ENCODE measurements at regions not wholly inside any gene's neighbourhood (a gene's known extent, or its start where the extent isn't known, plus 50 kb on each side); places are given as distances from the start of the nearest gene placed in this dataset.
A peak's percentile ranks its signal among the peaks of the same experiment; 100 is the strongest.
"Not testable (repeated sequence)": the region's sequence is repeated elsewhere in the genome, so short reads cannot be mapped to it uniquely, and the experiment has no call there.

DNA sequence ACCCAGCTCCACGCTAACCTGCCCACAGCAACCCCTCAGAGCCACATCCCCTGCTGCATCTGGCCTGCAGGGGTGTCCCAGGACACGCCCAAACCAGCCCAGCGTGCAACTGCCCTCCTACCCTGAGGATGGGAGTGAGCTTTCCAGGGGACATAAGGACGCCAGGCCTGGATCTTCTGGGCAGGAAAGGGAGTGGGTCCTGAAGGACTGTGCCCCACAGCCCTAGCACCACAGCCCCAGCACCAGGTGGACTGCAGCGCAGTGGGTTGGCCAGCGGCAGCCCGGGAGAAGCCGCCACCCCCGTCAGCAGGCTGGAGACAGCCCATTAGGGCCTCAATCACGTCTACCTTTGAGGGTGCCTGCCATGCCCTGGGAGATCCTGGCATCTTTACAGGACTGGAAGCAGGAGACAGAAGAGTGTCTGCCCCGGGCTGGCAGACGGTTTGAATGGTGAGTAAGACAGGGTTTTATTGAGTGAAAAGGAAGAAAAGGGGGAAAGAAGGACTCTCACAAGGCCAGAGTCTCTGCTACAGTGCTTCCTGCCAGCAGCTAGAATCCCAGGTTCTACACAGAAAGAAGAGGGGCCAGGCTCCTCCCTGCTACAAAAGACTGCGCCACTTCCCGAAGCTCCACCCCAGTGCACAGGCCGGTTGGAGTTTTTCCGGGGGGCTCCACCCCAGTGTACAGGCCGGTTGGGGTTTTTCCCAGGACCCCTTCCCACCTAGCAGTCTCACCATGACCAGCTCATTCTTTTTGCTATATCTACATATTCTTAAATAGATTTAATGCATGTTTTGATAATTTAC, 69.8 kb upstream of the KCTD7 start:
- DNase-seq (ENCODE audit: insufficient read length, low spot score) (peak; percentile 55), FAIRE-seq (no peak)
- TF ChIP-seq POLR2A (IDR thresholded peaks at IDR 0.05; ENCODE audit: low read depth, low read length) = no peak

DNA sequence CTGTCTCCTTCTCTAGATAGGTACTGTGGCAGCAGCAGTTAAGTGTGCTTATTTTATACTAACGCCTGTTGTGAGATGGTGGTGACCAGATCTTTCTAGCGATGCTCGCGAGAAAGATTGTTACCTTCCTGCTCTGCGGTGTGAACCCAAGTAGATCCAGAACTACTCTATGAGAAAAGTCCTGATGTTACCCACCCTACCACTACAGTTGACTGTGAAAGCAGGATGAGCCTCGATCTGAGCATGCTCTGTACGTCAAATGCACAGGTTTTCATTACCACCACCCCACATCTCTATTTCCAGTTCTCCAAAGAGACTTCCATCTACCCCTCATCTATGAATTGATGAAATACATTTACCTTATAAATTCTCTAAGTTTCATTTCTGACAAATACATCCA, 64.6 kb upstream of the KCTD7 start:
- no peak for TF ChIP-seq POLR2A (IDR thresholded peaks at IDR 0.05; ENCODE audit: low read depth, low read length)
- no peak for FAIRE-seq

DNA sequence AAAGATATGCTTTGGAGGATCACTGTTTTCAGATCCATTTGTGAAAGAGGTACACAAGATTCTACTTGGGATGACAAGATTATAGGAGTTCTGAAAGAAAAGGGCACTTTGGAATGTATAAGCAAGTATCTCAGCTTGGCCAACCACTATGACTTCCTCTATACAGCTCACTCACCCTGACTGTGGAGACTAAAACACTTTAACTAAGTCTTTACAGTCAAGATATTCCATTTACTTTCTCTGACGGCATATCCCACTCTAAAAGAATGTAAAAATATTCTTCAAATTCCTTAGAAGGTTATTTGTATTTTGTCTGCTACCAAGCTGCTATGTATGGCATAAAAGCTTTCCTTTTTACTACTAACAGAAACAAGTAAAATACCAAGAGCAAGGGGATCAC, 58.5 kb upstream of the KCTD7 start:
- not testable (repeated sequence) for DNase-seq (ENCODE audit: insufficient read length, low spot score); FAIRE-seq

More for the DNA sequence above, 64.6 kb upstream of the KCTD7 start:
- no peak for DNase-seq (ENCODE audit: insufficient read length, low spot score)

DNA sequence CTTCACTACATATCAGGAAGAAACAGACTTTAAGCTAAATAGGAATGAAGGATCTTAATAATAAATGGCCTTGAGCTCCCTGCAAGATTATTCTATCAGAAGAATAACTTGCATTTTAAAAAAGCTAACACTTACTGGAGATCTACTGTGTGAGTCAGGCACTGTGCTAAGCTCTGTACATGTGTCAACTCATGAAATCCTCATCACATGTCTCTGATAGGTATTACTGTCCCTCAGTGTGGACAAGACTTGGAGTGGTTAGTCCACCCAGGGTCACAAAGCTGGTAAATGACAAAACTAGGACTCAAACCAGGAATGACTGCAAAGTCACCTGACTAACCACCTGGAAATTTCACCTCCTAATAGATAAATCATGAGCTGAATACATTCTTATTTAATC, 57.1 kb upstream of the KCTD7 start:
- TF ChIP-seq POLR2A (IDR thresholded peaks at IDR 0.05; ENCODE audit: low read depth, low read length) = no peak
- no peak for DNase-seq (ENCODE audit: insufficient read length, low spot score)
- no peak for FAIRE-seq

DNA sequence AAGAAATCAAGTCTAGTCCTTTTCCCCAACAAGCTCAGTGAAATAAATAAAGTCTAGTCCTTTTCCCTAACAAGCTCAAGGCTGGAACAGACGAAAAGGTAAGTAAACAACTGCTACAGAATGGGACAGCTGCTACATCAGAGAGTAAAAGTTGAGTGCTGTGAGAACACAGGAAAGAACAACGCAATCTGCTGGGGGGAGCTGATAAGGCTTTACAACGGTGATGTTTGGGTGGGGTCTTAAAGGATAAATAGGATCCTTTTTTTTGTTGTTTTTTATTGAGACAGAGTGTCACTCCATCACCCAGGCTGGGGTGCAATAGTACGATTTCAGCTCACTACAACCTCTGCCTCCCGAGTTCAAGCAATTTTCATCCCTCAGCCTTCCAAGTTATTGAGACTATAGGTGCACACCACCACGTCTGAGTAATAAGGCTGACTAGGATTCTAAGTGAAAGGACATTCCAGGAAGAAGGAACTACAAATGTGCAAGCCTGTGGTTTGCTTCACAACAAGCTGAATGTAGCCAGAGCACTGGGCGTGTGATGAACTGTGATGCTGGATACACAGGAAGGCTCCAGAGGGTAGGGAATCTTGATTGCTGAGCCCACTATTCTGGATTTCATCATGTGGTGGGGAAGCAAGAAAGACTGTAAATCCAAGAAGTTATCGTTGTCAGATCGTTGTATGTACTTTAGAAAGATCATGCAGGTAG, 54.7 kb upstream of the KCTD7 start:
- peak; percentile 73 for FAIRE-seq

DNA sequence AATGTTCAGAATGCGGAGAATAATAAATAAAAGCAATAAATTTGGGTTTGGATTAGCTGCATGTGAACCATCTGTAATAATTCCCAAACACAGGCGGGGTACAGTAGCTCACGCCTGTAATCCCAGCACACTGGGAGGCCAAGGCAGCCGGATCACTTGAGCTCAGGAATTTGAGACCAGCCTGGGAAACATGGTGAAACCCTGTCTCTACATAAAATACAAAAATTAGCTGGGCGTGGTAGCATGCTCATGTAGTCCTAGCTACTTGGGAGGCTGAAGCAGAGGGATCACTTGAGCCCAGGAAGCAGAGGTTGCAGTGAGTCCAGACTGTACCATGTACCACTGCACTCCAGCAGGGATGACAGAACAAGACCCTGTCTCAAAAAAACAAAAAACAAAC, 53.9 kb upstream of the KCTD7 start:
- not testable (repeated sequence) for DNase-seq (ENCODE audit: insufficient read length, low spot score); FAIRE-seq

More for the DNA sequence above, 54.7 kb upstream of the KCTD7 start:
- not testable (repeated sequence) for DNase-seq (ENCODE audit: insufficient read length, low spot score)

DNA sequence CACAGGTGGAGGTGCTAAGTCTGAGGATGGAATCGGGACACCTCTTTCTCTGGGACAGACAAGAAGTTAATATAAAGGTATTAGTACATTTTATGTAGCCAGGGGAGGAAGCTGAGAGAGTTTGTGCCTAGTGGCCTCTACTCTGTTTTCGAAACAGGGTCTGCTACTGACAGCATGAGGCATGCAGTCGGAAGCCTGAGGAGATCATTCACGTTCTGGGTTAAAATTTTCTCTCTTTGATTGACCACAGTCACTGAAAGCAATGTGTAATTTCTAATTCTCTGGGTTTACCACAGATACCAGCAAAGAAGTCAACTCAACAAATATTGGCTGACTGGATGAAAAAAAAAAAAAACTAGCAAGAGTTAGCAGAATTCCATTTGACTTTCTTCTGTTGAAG, 53.3 kb upstream of the KCTD7 start:
- no peak for TF ChIP-seq POLR2A (IDR thresholded peaks at IDR 0.05; ENCODE audit: low read depth, low read length)
- FAIRE-seq = no peak
- DNase-seq (ENCODE audit: insufficient read length, low spot score) = no peak

DNA sequence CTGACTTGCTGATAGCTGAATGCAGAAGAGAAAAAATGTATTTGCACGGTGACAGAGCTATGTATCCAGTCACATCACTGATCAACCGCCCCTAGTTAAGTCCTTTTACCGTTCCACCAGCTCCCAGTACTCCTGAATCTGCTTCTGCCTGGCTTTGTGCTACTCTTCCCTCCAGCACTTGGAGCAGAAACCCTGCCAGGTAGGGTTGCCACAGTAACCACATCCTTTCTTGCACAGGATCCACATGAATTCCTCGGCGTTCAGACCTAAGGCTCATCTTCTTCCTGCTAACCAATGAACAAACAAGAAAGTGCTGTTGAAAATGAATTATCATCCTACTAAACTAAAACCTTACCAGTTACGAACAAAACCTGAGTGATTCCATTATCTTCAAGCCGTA, 52.0 kb upstream of the KCTD7 start:
- DNase-seq (ENCODE audit: insufficient read length, low spot score) = no peak
- no peak for TF ChIP-seq POLR2A (IDR thresholded peaks at IDR 0.05; ENCODE audit: low read depth, low read length)
- FAIRE-seq = no peak

Measured in H54 (cell line).